B cell (primary cell): ENCODE measurements at regions not wholly inside any gene's neighbourhood (a gene's known extent, or its start where the extent isn't known, plus 50 kb on each side); places are given as distances from the start of the nearest gene placed in this dataset.

ENCODE experiments used
- CTCF ChIP-seq: fragments of 200-600 bp; IDR thresholded peaks from one replicate; pipeline ENCODE4 v1.8.0; 2022; ENCODE audit warnings: antibody characterized with exemption, mild to moderate bottlenecking
- EZH2 ChIP-seq: IDR thresholded peaks from 2 replicates; pipeline ENCODE4 v1.6.1; 2012; ENCODE audit warnings: borderline replicate concordance, low read depth, mild to moderate bottlenecking, moderate library complexity, low read length; ENCODE audit not compliant: insufficient read depth, poor library complexity, severe bottlenecking

GRCh38 chr9:17063535-17064135 lies 71.2 kb upstream of the CNTLN start:
- TF ChIP-seq CTCF: peak; percentile 49
- TF ChIP-seq EZH2: no peak
